IMR-90 (cell line): ENCODE measurements at regions not wholly inside any gene's neighbourhood (a gene's known extent, or its start where the extent isn't known, plus 50 kb on each side); places are given as distances from the start of the nearest gene placed in this dataset.

Experiments
- BHLHE40 ChIP-seq: fragments of 150-350 bp; IDR thresholded peaks from 2 replicates; pipeline ENCODE4 v1.6.1; 2016; ENCODE audit warnings: mild to moderate bottlenecking, low read depth, low read length
- CTCF ChIP-seq: conservative IDR thresholded peaks from 2 replicates; pipeline ENCODE4 v1.5.1; 2012; ENCODE audit warnings: mild to moderate bottlenecking, low read depth, low read length, improper control_type of control experiment
- FOS ChIP-seq: fragments of 150-350 bp; IDR thresholded peaks from 2 replicates; pipeline ENCODE4 v1.6.1; 2016; ENCODE audit warnings: low read depth, low read length
- MAFK ChIP-seq: IDR thresholded peaks from 2 replicates; pipeline ENCODE4 v1.6.1; 2012; ENCODE audit warnings: low read depth, low read length, improper control_type of control experiment
- MXI1 ChIP-seq: IDR thresholded peaks from 2 replicates; pipeline ENCODE4 v1.6.1; 2012; ENCODE audit warnings: low read depth, mild to moderate bottlenecking, low read length, moderate library complexity, borderline replicate concordance
- POLR2A ChIP-seq: IDR thresholded peaks from 2 replicates; pipeline ENCODE4 v1.6.1; 2012; ENCODE audit warnings: mild to moderate bottlenecking, low read depth, low read length
- RAD21 ChIP-seq: IDR thresholded peaks from 2 replicates; pipeline ENCODE4 v1.6.1; 2012; ENCODE audit warnings: low read length, improper control_type of control experiment
- SMC3 ChIP-seq: fragments of 150-350 bp; IDR thresholded peaks from 2 replicates; pipeline ENCODE4 v1.6.1; 2016; ENCODE audit warnings: low read depth, mild to moderate bottlenecking, antibody characterized with exemption, low read length, moderate library complexity
- TF ChIP-seq, protein P1 (sequence below): fragments of 150-350 bp; IDR thresholded peaks from 2 replicates; pipeline ENCODE4 v1.6.1; 2017; ENCODE audit warnings: mild to moderate bottlenecking, antibody characterized with exemption, low read length, low read depth
- TF ChIP-seq, protein P2 (sequence below): fragments of 150-350 bp; IDR thresholded peaks from 2 replicates; pipeline ENCODE4 v1.6.1; 2016; ENCODE audit warnings: low read depth, mild to moderate bottlenecking, low read length, moderate library complexity, borderline replicate concordance

GRCh38 chr1:186250529-186250928 is 124.5 kb downstream of the TPR start:
- TF ChIP-seq CTCF (no peak), FOS (no peak), POLR2A (no peak), MAFK (no peak), RAD21 (no peak), BHLHE40 (no peak), SMC3 (no peak), MXI1 (no peak)
- TF ChIP-seq, protein P1, sequence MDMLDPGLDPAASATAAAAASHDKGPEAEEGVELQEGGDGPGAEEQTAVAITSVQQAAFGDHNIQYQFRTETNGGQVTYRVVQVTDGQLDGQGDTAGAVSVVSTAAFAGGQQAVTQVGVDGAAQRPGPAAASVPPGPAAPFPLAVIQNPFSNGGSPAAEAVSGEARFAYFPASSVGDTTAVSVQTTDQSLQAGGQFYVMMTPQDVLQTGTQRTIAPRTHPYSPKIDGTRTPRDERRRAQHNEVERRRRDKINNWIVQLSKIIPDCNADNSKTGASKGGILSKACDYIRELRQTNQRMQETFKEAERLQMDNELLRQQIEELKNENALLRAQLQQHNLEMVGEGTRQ: no peak
- TF ChIP-seq, protein P2, sequence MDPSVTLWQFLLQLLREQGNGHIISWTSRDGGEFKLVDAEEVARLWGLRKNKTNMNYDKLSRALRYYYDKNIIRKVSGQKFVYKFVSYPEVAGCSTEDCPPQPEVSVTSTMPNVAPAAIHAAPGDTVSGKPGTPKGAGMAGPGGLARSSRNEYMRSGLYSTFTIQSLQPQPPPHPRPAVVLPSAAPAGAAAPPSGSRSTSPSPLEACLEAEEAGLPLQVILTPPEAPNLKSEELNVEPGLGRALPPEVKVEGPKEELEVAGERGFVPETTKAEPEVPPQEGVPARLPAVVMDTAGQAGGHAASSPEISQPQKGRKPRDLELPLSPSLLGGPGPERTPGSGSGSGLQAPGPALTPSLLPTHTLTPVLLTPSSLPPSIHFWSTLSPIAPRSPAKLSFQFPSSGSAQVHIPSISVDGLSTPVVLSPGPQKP: no peak
